NCI-H2227 (cell line): ENCODE measurements at regions not wholly inside any gene's neighbourhood (a gene's known extent, or its start where the extent isn't known, plus 50 kb on each side); places are given as distances from the start of the nearest gene placed in this dataset.
A peak's percentile ranks its signal among the peaks of the same experiment; 100 is the strongest.

Source experiments
- DNase-seq: peaks from one replicate; lab custom pipeline; 2025; ENCODE audit not compliant: unreplicated experiment; lab: John Stamatoyannopoulos, UW

DNA sequence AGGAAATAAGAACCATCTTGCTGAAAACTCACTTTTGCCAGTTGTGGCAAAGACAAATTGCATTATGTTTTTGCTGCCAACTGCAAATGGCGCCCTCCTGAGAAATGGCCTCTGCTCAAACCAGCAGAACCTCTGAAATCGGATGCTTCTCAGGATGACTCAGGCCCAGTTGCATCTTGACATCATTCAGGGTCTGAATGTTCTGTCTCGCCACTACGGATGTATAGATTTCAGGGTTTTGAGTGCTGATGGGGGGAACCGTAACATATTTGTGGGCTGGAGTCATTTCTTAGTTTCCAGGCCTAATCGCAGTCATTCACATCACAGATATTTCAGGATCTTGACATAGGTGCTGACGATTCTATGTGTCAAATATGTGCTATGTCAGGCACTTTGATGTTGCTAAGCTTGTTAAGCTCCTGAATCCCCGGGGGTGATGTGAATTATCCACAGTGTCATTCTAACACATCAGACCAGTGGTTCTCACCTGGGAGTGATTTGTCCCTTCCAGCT is 207.1 kb downstream of the NFATC2 start:
- no peak for DNase-seq

GRCh38 chr20:51334609-51335008 is 207.9 kb downstream of the NFATC2 start:
- no peak for DNase-seq

DNA sequence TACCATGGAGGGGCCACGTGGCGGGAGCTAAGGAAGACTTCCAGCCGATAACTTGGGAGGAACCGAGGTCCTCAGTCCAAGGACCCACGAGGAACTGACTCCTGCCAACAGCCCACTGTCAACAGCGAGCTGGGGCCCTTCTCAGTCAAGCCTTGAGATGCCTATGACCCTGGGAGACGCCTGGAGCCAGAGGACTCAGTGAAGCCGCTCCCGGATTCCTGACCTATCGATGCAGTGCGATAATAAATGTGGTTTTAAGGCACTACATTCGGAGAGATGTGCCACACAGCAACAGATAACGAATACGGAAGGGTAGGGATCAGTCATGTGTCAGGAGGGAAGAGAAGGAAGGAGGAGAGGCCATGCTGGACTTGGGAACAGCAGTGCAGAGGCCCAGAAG is 208.5 kb downstream of the NFATC2 start:
- no peak for DNase-seq

- DNase-seq: no peak
These were observed 209.1 kb downstream of the NFATC2 start for GRCh38 chr20:51333446-51333845.

DNA sequence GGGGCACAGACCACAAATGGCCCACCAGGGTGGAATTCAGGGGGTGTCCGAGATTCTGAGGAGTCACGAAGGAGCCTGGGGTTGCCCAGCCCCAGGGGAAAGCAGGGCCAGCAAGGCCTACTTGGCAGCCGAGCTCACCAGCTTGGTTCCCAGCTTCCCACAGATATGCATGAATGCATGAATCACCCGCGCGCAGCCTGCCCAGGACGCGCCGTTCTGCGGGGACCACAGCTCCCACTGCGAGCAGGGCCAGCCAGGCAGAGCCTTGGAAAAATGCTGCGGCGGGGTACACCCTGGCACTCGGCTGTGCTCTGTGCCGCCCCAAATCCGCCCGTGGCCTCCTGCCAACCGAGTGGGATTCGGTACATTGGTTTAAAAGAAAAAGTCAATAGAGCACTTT is 211.0 kb downstream of the NFATC2 start:
- no peak for DNase-seq

GRCh38 chr20:51329845-51330244 is 212.7 kb downstream of the NFATC2 start:
- DNase-seq: no peak

GRCh38 chr20:51327251-51327841 is 215.2 kb downstream of the NFATC2 start:
- no peak for DNase-seq

DNA sequence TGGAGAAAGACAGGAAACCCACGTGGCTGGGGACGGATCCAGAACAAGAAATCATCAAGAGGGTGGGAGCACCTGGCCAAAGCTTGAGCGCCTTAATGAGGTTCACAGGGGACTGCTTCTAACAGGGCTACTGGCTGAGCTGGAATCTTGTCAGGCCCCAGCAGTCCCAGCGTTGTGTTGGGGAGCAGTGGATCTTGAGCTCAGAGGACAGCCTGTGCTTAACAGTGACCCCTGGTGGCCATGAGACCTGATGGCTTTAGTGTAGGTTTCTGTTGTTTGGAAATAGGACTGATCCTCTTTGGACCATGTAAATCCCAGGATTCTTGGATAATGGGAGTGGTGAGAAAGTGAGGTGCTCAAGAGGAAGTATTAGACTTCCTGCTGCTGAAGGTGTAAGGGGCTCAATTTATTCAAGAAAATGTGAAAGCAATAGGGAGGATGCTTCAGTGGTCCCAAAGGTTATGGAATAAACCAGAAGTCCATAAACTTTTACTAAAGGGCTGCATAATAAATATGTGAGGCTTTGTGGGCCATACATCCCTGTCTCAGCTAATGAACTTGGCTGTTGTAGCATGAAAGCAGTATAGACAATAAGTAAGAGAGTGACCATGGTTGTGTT is 216.2 kb downstream of the NFATC2 start:
- DNase-seq: peak; percentile 38

DNA sequence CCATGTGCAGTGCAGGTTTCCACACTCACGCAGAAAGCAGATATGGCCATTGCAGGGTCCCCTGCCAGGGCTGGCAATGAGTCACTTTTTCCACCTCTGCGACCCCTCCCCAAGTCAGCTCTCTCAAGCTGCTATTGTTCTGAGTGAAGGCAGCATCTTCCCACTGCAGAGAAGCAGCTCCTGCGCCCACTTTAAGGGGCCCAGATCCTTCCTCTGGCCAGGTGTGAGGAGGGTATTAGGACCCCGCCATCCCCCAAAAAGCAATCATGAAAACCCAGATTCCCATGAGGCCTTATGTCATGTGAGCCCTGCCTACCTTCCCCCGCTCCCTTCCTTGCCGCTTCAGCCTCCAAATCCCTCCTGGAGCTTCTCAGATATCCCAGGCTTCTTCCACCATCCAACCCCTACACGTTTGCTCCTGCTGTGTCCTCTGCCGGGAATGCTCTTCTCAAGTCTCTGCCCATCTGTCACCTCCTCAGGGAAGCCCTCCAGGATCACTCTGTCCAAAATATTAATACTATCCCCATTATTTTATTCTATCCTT is 220.3 kb downstream of the NFATC2 start:
- DNase-seq: no peak

DNA sequence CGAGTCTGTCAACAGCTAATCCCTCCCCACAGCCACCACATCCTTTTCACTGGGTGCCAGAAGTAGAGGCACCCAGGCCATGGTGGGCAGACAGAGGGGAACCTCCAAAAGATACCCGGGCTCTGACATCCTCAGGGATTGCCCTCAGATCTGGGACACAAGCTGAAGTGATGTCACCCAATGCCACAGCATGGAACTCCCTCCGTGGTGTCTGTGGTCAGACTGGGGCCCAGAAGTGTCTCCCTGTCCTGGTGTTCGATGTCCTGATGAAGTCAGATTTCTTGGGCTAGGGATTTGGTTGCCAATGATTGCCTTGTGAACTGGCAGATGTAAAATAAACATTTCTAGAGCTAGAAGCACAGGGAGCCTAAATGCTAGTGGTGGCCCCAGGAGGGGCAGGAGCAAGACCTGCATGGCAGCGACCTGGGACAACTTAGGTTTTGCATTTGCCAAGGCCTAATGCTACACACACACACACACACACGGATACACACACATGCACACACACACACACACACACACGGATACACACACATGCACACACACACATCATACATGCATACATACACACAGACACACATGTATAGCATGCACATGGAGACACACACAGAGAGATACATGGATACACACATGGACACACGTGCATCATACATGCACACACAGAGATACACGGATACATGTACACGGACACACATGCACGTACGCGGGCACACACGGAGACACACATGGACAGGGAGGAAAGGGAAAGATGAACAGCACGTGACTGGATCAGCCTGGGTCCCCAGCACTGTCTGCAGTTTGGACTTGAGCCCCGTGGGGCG is 221.0 kb downstream of the NFATC2 start:
- no peak for DNase-seq

DNA sequence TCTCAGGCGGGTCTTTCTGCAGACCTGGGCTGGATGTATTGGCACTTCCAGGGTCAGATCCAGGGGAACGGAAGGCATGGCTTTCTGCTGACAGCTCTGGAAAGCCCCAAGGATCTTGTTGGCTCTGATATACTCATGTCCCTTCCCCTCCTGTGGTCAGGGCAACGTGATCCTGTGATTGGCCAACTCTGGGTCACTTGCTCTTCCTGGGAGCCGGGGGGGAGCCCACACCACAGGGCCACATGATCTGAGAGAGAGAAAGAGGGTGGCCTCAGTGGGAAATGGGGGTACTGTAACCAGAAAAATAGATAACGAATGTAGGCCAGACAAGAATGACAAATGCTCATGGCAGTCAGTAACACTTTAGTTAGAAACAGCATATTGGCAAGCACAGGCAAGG is 223.0 kb downstream of the NFATC2 start:
- no peak for DNase-seq

GRCh38 chr20:51318058-51318949 is 224.2 kb downstream of the NFATC2 start:
- DNase-seq: peak; percentile 9

- DNase-seq: no peak
These were observed 227.1 kb downstream of the NFATC2 start for GRCh38 chr20:51315390-51315789.

GRCh38 chr20:51313358-51313827 is 229.1 kb downstream of the NFATC2 start:
- no peak for DNase-seq

- DNase-seq: no peak
These were observed 230.1 kb downstream of the NFATC2 start for GRCh38 chr20:51312480-51312783.

- no peak for DNase-seq
These were observed 230.7 kb downstream of the NFATC2 start for GRCh38 chr20:51311636-51312479.

DNA sequence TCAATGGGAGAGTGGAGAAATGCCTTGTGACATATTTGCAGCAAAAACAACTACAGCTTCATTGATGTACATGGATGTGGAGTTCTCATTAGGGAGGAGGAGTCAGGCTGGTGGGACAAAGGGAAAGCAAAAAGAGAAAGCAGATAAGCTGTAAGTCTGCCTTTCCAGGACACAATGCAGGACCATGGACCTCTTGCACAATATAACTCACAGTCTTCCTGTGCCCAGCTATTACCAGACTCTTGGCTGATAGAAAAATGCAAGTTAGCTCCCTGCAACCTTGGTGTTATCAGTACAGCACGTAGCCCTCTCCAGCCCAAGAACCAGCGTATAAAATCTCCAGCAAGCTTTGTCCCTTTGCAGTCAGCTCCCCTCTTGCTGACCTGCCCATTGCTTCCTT is 232.3 kb downstream of the NFATC2 start:
- DNase-seq: no peak

- no peak for DNase-seq
These were observed 233.4 kb downstream of the NFATC2 start for GRCh38 chr20:51309128-51309527.

DNA sequence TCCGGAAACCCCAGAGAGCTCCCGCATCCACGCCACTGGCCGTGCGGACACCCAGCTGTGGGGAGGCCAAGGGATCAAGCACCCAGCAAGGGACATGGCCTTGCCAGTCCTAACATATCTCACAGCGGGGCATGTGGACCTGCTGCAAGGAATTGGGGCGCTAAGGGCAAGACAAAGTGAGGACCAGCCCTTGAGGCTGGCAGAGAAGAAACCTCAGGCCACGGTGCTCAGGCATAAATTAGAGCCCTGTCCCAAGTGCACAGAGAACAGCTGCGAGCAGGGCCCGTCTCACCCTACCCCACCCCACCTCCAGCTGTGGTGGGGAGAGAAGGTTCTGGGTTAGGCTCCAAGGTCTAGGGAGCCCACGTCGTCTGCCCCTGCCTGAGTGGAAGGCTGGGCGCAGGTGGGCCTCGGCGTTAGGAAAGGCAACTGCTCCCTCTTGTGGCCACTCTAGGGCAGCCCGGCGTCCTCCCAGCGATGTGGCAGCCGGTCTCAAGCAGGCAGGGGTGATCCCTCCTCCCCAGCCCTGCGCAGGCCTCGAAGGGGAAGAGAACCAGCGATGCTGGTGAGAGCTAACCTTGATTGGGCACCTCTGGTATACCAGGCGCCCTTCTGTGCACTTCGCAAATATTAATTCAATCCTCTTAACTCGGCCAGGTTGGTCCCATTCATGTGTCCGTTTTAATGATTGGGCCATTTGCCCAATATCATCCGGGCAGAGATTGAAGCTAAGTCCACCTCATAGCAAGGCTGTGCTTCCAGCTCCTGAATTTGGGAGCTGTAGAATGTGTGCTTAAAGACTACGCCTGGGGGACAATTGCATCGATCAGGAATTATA is 235.8 kb downstream of the NFATC2 start:
- DNase-seq: peak; percentile 83
